HCT116 (cell line): ENCODE measurements at regions not wholly inside any gene's neighbourhood (a gene's known extent, or its start where the extent isn't known, plus 50 kb on each side); places are given as distances from the start of the nearest gene placed in this dataset.

Experiments used
- ATAC-seq: fragments of 200-7000 bp; cut with Tn5 transposase; 2 replicates; pipeline ENCODE4 v1.9.1; 2020; ENCODE audit warnings: mild to moderate bottlenecking, moderate library complexity
- BruUV-seq: library from RNA; stranded (reverse); fragments of 400-500 nt; replicated peaks from 2 replicates; lab custom pipeline; 2021; lab: Mats Ljungman, UMichigan
- CTCF ChIA-PET: fragments of 300-600 bp; sonication (Branson Sonifier 250); formaldehyde crosslinking; loops from one replicate; lab custom pipeline; 2021; ENCODE audit warnings: antibody characterized with exemption; lab: Charles Lee
- POLR2A ChIA-PET: fragments of 300-600, 350-600 bp; sonication (Branson Sonifier 250); formaldehyde crosslinking; loops from one replicate; lab custom pipeline; 2021; ENCODE audit warnings: antibody characterized with exemption; lab: Charles Lee
- RAD21 ChIA-PET, 2 experiments: fragments of 300-600 bp; sonication (Branson Sonifier 250); formaldehyde crosslinking; loops; one replicate each; lab custom pipeline; 2023; ENCODE audit warnings: low total read pairs in 2 of 2; ENCODE audit not compliant: uncharacterized antibody in 2 of 2, unreplicated experiment in 2 of 2, low non-redundant PET in 1 of 2; lab: Charles Lee
- DNase-seq: peaks from one replicate; pipeline ENCODE4 v3.0.0-alpha.2; 2010; ENCODE audit warnings: low read depth, low spot score
- H2AFZ ChIP-seq: fragments of 200-600 bp; shearing (Covaris generic), sonication (generic); 2 replicates; pipeline ENCODE4 v1.6.1; 2017; ENCODE audit warnings: low read depth, mixed run types, mixed read lengths, antibody characterized with exemption, low read length; ENCODE audit not compliant: poor library complexity, severe bottlenecking
- H3K27ac ChIP-seq: 2 replicates; pipeline ENCODE4 v1.5.1; 2012; ENCODE audit warnings: low read depth, low read length
- H3K27me3 ChIP-seq: fragments of 200-600 bp; sonication (generic); 2 replicates; pipeline ENCODE4 v1.6.1; 2016; ENCODE audit warnings: mixed run types, low read length, mixed read lengths; ENCODE audit not compliant: insufficient read depth
- H3K36me3 ChIP-seq, 2 experiments: fragments of 200-500 bp in 1 of 2; fragments of 200-600 bp in 1 of 2; sonication (Bioruptor generic) in 1 of 2; sonication (generic) in 1 of 2; 2 replicates each; pipeline versions ENCODE4 v1.5.1 to v1.6.1; 2014 to 2016; ENCODE audit warnings: low read length in 2 of 2, inconsistent platforms in 1 of 2, mixed read lengths in 1 of 2, mixed run types in 1 of 2; ENCODE audit not compliant: insufficient read depth in 2 of 2, control insufficient read depth in 1 of 2
- H3K4me1 ChIP-seq, 2 experiments: fragments of 200-600 bp in 1 of 2; sonication (generic) in 1 of 2; 2 replicates each; pipeline versions ENCODE4 v1.5.1 to v1.6.1; 2012 to 2017; ENCODE audit warnings: low read length in 2 of 2, inconsistent platforms in 1 of 2, mild to moderate bottlenecking in 1 of 2, mixed read lengths in 1 of 2, mixed run types in 1 of 2, moderate library complexity in 1 of 2; ENCODE audit not compliant: insufficient read depth in 2 of 2, control insufficient read depth in 1 of 2
- H3K4me2 ChIP-seq: fragments of 200-600 bp; sonication (generic); 2 replicates; pipeline ENCODE4 v1.6.1; 2017; ENCODE audit warnings: mixed run types, low read length, mixed read lengths
- H3K4me3 ChIP-seq, 2 experiments: fragments of 200-600 bp in 1 of 2; sonication (generic) in 1 of 2; replicated peaks in 1 of 2; 2 replicates each; pipeline ENCODE4 v1.5.1; 2011 to 2016; ENCODE audit warnings: low read length in 2 of 2, control low read depth in 1 of 2, low read depth in 1 of 2, mild to moderate bottlenecking in 1 of 2, mixed read lengths in 1 of 2, mixed run types in 1 of 2
- H3K79me2 ChIP-seq: fragments of 200-600 bp; sonication (generic); 2 replicates; pipeline ENCODE4 v1.6.1; 2017; ENCODE audit warnings: mild to moderate bottlenecking, mixed run types, low read length, moderate library complexity, mixed read lengths; ENCODE audit not compliant: insufficient read depth
- H3K9ac ChIP-seq: fragments of 200-600 bp; sonication (generic); 2 replicates; pipeline ENCODE4 v1.6.1; 2016; ENCODE audit warnings: low read length, mixed read lengths
- H3K9me2 ChIP-seq: fragments of 200-600 bp; sonication (generic), shearing (Covaris generic); 2 replicates; pipeline ENCODE4 v1.6.1; 2017; ENCODE audit warnings: mixed run types, mild to moderate bottlenecking, moderate library complexity; ENCODE audit not compliant: insufficient read depth
- H3K9me3 ChIP-seq, 2 experiments: fragments of 200-500 bp in 1 of 2; fragments of 200-600 bp in 1 of 2; sonication (Bioruptor generic) in 1 of 2; sonication (generic) in 1 of 2; 2 replicates each; pipeline ENCODE4 v1.6.1; 2014 to 2017; ENCODE audit warnings: low read length in 2 of 2, mixed read lengths in 2 of 2, inconsistent platforms in 1 of 2, low read depth in 1 of 2, mild to moderate bottlenecking in 1 of 2, mixed run types in 1 of 2, moderate library complexity in 1 of 2; ENCODE audit not compliant: control insufficient read depth in 1 of 2, insufficient read depth in 1 of 2
- H4K20me1 ChIP-seq: fragments of 200-600 bp; sonication (generic), shearing (Covaris generic); 2 replicates; pipeline ENCODE4 v1.6.1; 2017; ENCODE audit warnings: mixed run types, mild to moderate bottlenecking, moderate library complexity; ENCODE audit not compliant: insufficient read depth
- ATF3 ChIP-seq: IDR thresholded peaks from 2 replicates; pipeline ENCODE4 v1.6.1; 2012
- CBX3 ChIP-seq: IDR thresholded peaks from 2 replicates; pipeline ENCODE4 v1.6.1; 2012; ENCODE audit warnings: low read depth
- CTCF ChIP-seq, 3 experiments: fragments of 200-600 bp in 1 of 3; sonication (generic) in 1 of 3; IDR thresholded peaks in 2 of 3; conservative IDR thresholded peaks in 1 of 3; 2 replicates each; pipeline ENCODE4 v1.5.1; 2012 to 2017; ENCODE audit warnings: low read depth in 2 of 3, low read length in 2 of 3, antibody characterized with exemption in 1 of 3, borderline replicate concordance in 1 of 3, control low read depth in 1 of 3, mild to moderate bottlenecking in 1 of 3, mixed read lengths in 1 of 3, mixed run types in 1 of 3, moderate library complexity in 1 of 3; ENCODE audit not compliant: insufficient read depth in 1 of 3
- EGR1 ChIP-seq: IDR thresholded peaks from 2 replicates; pipeline ENCODE4 v1.6.1; 2012; ENCODE audit warnings: low read depth
- ELF1 ChIP-seq: IDR thresholded peaks from 2 replicates; pipeline ENCODE4 v1.6.1; 2012; ENCODE audit warnings: low read depth, borderline replicate concordance
- EZH2 ChIP-seq: fragments of 200-600 bp; sonication (generic); IDR thresholded peaks from 2 replicates; pipeline ENCODE4 v1.6.1; 2017; ENCODE audit warnings: antibody characterized with exemption, mixed run types
- EZH2phosphoT487 ChIP-seq: fragments of 200-600 bp; IDR thresholded peaks from 2 replicates; pipeline ENCODE4 v1.6.1; 2018; ENCODE audit warnings: antibody characterized with exemption, borderline replicate concordance
- FOSL1 ChIP-seq: IDR thresholded peaks from 2 replicates; pipeline ENCODE4 v1.6.1; 2012; ENCODE audit warnings: low read depth
- MAX ChIP-seq: IDR thresholded peaks from 2 replicates; pipeline ENCODE4 v1.6.1; 2012
- POLR2A ChIP-seq: IDR thresholded peaks from 2 replicates; pipeline ENCODE4 v1.7.0; 2011; ENCODE audit warnings: borderline replicate concordance; ENCODE audit not compliant: insufficient read depth, insufficient read length; ENCODE audit errors: extremely low read depth
- POLR2AphosphoS5 ChIP-seq: IDR thresholded peaks from 2 replicates; pipeline ENCODE4 v1.6.1; 2011; ENCODE audit warnings: mild to moderate bottlenecking, low read depth, low read length, moderate library complexity
- RAD21 ChIP-seq: IDR thresholded peaks from 2 replicates; pipeline ENCODE4 v1.6.1; 2012; ENCODE audit warnings: low read depth, mild to moderate bottlenecking
- SIN3A ChIP-seq: IDR thresholded peaks from 2 replicates; pipeline ENCODE4 v1.6.1; 2012; ENCODE audit warnings: low read depth
- SP1 ChIP-seq: IDR thresholded peaks from 2 replicates; pipeline ENCODE4 v1.6.1; 2012; ENCODE audit warnings: low read depth
- YY1 ChIP-seq: IDR thresholded peaks from 2 replicates; pipeline ENCODE4 v1.6.1; 2011; ENCODE audit warnings: low read length, low read depth, moderate library complexity, mild to moderate bottlenecking; ENCODE audit not compliant: insufficient replicate concordance; ENCODE audit errors: extremely low read depth
- ZFX ChIP-seq: fragments of 450-650 bp; IDR thresholded peaks from 2 replicates; pipeline ENCODE4 v1.6.1; 2017
- ZNF274 ChIP-seq: fragments of 200-500 bp; sonication (Bioruptor generic); IDR thresholded peaks from 2 replicates; pipeline ENCODE4 v1.6.1; 2014; ENCODE audit warnings: mild to moderate bottlenecking, low read depth, low read length, inconsistent platforms
- intact Hi-C: fragments of 100-400 bp; cut with micrococcal nuclease; formaldehyde crosslinking; loops from 2 replicates; pipeline ENCODE4 v1.10.0; 2022

- H3K4me2 ChIP-seq, result no peak overlapping the region
- no peak for ATAC-seq
- RAD21 ChIA-PET, result no interaction called here
- no peaks in the 10 kb centered on the region; the same call in 1 of the 2 replicates for H3K9me2 ChIP-seq
- TF ChIP-seq EZH2phosphoT487 (no peak), FOSL1 (no peak), ELF1 (no peak)
- TF ChIP-seq, all 23 proteins: peak for 0
- no peaks in the 10 kb centered on the region for H3K9me3 ChIP-seq
- H2AFZ ChIP-seq, result no peak overlapping the region
- no peaks in the 10 kb centered on the region for H3K4me1 ChIP-seq
- DNase-seq, result no peak
- BruUV-seq, result no TSS peak
- no peaks in the 10 kb centered on the region for H4K20me1 ChIP-seq
- H3K4me3 ChIP-seq, result no peak overlapping the region
- no peaks in the 10 kb centered on the region for H3K27me3 ChIP-seq
- ChIA-PET CTCF (no interaction called here), POLR2A (no interaction called here)
- no peak overlapping the region for H3K27ac ChIP-seq
- intact Hi-C loops, result no loop called here
- no peaks in the 10 kb centered on the region for H3K79me2 ChIP-seq
- no peak overlapping the region for H3K9ac ChIP-seq
- H3K36me3 ChIP-seq, result no peaks in the 10 kb centered on the region
Observed at GRCh38 chr2:215746226-215746886, 267.0 kb downstream of the MREG start.

GRCh38 chr2:215745331-215745730, 268.0 kb downstream of the MREG start:
- CTCF ChIA-PET, result no interaction called here
- Histone ChIP-seq H3K27me3 (no peaks in the 10 kb centered on the region), H3K9me2 (no peaks in the 10 kb centered on the region; the same call in 1 of the 2 replicates), H3K4me1 (no peaks in the 10 kb centered on the region), H3K9ac (no peak overlapping the region), H4K20me1 (no peaks in the 10 kb centered on the region), H3K4me3 (no peak overlapping the region), H3K9me3 (no peaks in the 10 kb centered on the region), H3K36me3 (no peaks in the 10 kb centered on the region), H3K79me2 (no peaks in the 10 kb centered on the region), H2AFZ (no peak overlapping the region), H3K27ac (no peak overlapping the region), H3K4me2 (no peak overlapping the region)
- no TSS peak for BruUV-seq
- no peak for DNase-seq
- intact Hi-C loops, result no loop called here
- POLR2A ChIA-PET, result no interaction called here
- ATAC-seq, result no peak
- RAD21 ChIA-PET, result no interaction called here
- TF ChIP-seq EZH2 (no peak), ELF1 (no peak), CTCF (IDR thresholded peaks at IDR 0.05 in 2 of 3, conservative IDR thresholded peaks at IDR 0.05 in 1 of 3; ENCODE audit: borderline replicate concordance in 1 of 3, insufficient read depth in 1 of 3, low read depth in 2 of 3, low read length in 2 of 3) (no peak), ATF3 (no peak), POLR2AphosphoS5 (no peak), EZH2phosphoT487 (no peak), POLR2A (no peak), SIN3A (no peak), ZNF274 (no peak), EGR1 (no peak), YY1 (no peak), SP1 (no peak), MAX (no peak), RAD21 (no peak), ZFX (no peak), CBX3 (no peak)
